ENCODE measurements at regions not wholly inside any gene's neighbourhood (a gene's known extent, or its start where the extent isn't known, plus 50 kb on each side); places are given as distances from the start of the nearest gene placed in this dataset.
"Not testable (repeated sequence)": the region's sequence is repeated elsewhere in the genome, so short reads cannot be mapped to it uniquely, and the experiment has no call there.

GRCh38 chr6:54535568-54535967, 227.3 kb downstream of the TINAG start:
- H3K4me3 ChIP-seq (ENCODE audit: low read length) = no peak overlapping the region
- no peaks in the 10 kb centered on the region for H4K20me1 ChIP-seq (ENCODE audit: control insufficient read depth, insufficient read depth, low read depth, low read length)
- TF ChIP-seq CTCF (IDR thresholded peaks at IDR 0.05; ENCODE audit: low read depth, low read length, poor library complexity, severe bottlenecking) = no peak
- TF ChIP-seq EZH2phosphoT487 (IDR thresholded peaks at IDR 0.05; ENCODE audit: borderline replicate concordance, low read length) = no peak
- H3K36me3 ChIP-seq (ENCODE audit: control insufficient read depth, low read length) = no peaks in the 10 kb centered on the region
- no peaks in the 10 kb centered on the region for H3K79me2 ChIP-seq (ENCODE audit: control insufficient read depth, low read length)
- no peaks in the 10 kb centered on the region for H3K9me3 ChIP-seq (ENCODE audit: control insufficient read depth, insufficient read depth, low read length)
- H3K4me1 ChIP-seq (ENCODE audit: control insufficient read depth, low read length) = no peaks in the 10 kb centered on the region
- H3F3A ChIP-seq (ENCODE audit: control insufficient read depth, insufficient read depth) = no peaks in the 10 kb centered on the region
- H3K27ac ChIP-seq (ENCODE audit: low read depth, low read length) = no peak overlapping the region
- no peak overlapping the region for H3K4me2 ChIP-seq (ENCODE audit: low read length)
- no peaks in the 10 kb centered on the region for H3K27me3 ChIP-seq (ENCODE audit: control insufficient read depth, low read length)
- no peaks in the 10 kb centered on the region for H3K9me2 ChIP-seq (replicated peaks; ENCODE audit: control insufficient read depth, low read length)

- Histone ChIP-seq H3K9me2 (replicated peaks; ENCODE audit: control insufficient read depth, low read length) (no peaks in the 10 kb centered on the region), H3K4me3 (ENCODE audit: low read length) (no peak overlapping the region), H3K27ac (ENCODE audit: low read depth, low read length) (no peak overlapping the region), H4K20me1 (ENCODE audit: control insufficient read depth, insufficient read depth, low read depth, low read length) (no peaks in the 10 kb centered on the region), H3K4me1 (ENCODE audit: control insufficient read depth, low read length) (no peaks in the 10 kb centered on the region), H3K9me3 (ENCODE audit: control insufficient read depth, insufficient read depth, low read length) (no peaks in the 10 kb centered on the region), H3K4me2 (ENCODE audit: low read length) (no peak overlapping the region), H3K79me2 (ENCODE audit: control insufficient read depth, low read length) (no peaks in the 10 kb centered on the region), H3K36me3 (ENCODE audit: control insufficient read depth, low read length) (no peaks in the 10 kb centered on the region), H3K27me3 (ENCODE audit: control insufficient read depth, low read length) (no peaks in the 10 kb centered on the region), H3F3A (ENCODE audit: control insufficient read depth, insufficient read depth) (no peaks in the 10 kb centered on the region)
- TF ChIP-seq EZH2phosphoT487 (IDR thresholded peaks at IDR 0.05; ENCODE audit: borderline replicate concordance, low read length) = no peak
Observed at GRCh38 chr6:54541541-54541940, 233.3 kb downstream of the TINAG start.

- Histone ChIP-seq H3K27ac (ENCODE audit: low read depth, low read length) (no peak overlapping the region), H3K4me1 (ENCODE audit: control insufficient read depth, low read length) (no peaks in the 10 kb centered on the region), H3K9me2 (replicated peaks; ENCODE audit: control insufficient read depth, low read length) (no peaks in the 10 kb centered on the region), H3K27me3 (ENCODE audit: control insufficient read depth, low read length) (no peaks in the 10 kb centered on the region), H3F3A (ENCODE audit: control insufficient read depth, insufficient read depth) (no peaks in the 10 kb centered on the region), H3K36me3 (ENCODE audit: control insufficient read depth, low read length) (no peaks in the 10 kb centered on the region), H3K9me3 (ENCODE audit: control insufficient read depth, insufficient read depth, low read length) (no peaks in the 10 kb centered on the region), H4K20me1 (ENCODE audit: control insufficient read depth, insufficient read depth, low read depth, low read length) (no peaks in the 10 kb centered on the region), H3K4me2 (ENCODE audit: low read length) (no peak overlapping the region), H3K79me2 (ENCODE audit: control insufficient read depth, low read length) (no peaks in the 10 kb centered on the region), H3K4me3 (ENCODE audit: low read length) (no peak overlapping the region)
- TF ChIP-seq CTCF (IDR thresholded peaks at IDR 0.05; ENCODE audit: low read depth, low read length, poor library complexity, severe bottlenecking) = no peak
- TF ChIP-seq EZH2phosphoT487 (IDR thresholded peaks at IDR 0.05; ENCODE audit: borderline replicate concordance, low read length) = no peak
Observed at GRCh38 chr6:54559136-54559535, 250.9 kb downstream of the TINAG start.

GRCh38 chr6:54564188-54564587, 255.9 kb downstream of the TINAG start:
- H3K36me3 ChIP-seq (ENCODE audit: control insufficient read depth, low read length); H3K9me2 ChIP-seq (replicated peaks; ENCODE audit: control insufficient read depth, low read length); H3K9me3 ChIP-seq (ENCODE audit: control insufficient read depth, insufficient read depth, low read length); H4K20me1 ChIP-seq (ENCODE audit: control insufficient read depth, insufficient read depth, low read depth, low read length); H3K4me3 ChIP-seq (ENCODE audit: low read length); H3K27ac ChIP-seq (ENCODE audit: low read depth, low read length); H3K79me2 ChIP-seq (ENCODE audit: control insufficient read depth, low read length); H3K27me3 ChIP-seq (ENCODE audit: control insufficient read depth, low read length); H3K4me2 ChIP-seq (ENCODE audit: low read length); H3K4me1 ChIP-seq (ENCODE audit: control insufficient read depth, low read length); H3F3A ChIP-seq (ENCODE audit: control insufficient read depth, insufficient read depth): not testable (repeated sequence)

Data from DOHH2 (cell line).